ENCODE measurements at regions not wholly inside any gene's neighbourhood (a gene's known extent, or its start where the extent isn't known, plus 50 kb on each side); places are given as distances from the start of the nearest gene placed in this dataset.
"Not testable (repeated sequence)": the region's sequence is repeated elsewhere in the genome, so short reads cannot be mapped to it uniquely, and the experiment has no call there.

- no peaks in the 10 kb centered on the region for H3K36me3 Mint-ChIP-seq
- H3K27ac Mint-ChIP-seq, result no peak overlapping the region
- peaks cover 7% of the 10 kb centered on the region for H3K4me1 Mint-ChIP-seq (ENCODE audit: unreplicated experiment)
- no peak for TF ChIP-seq CTCF (conservative IDR thresholded peaks at IDR 0.05)
- no peaks in the 10 kb centered on the region for H3K9me3 Mint-ChIP-seq
- no peak for DNase-seq (ENCODE audit: extremely low spot score, unreplicated experiment)
- peak overlapping the region; percentile 81 for H3K4me3 Mint-ChIP-seq
- H3K27me3 Mint-ChIP-seq, result peaks cover 55% of the 10 kb centered on the region
Measured at GRCh38 chr3:126288314-126288713, 68.9 kb downstream of the KLF15 start.

GRCh38 chr3:126287536-126288241, 69.5 kb downstream of the KLF15 start:
- H3K36me3 Mint-ChIP-seq, result no peaks in the 10 kb centered on the region

DNA sequence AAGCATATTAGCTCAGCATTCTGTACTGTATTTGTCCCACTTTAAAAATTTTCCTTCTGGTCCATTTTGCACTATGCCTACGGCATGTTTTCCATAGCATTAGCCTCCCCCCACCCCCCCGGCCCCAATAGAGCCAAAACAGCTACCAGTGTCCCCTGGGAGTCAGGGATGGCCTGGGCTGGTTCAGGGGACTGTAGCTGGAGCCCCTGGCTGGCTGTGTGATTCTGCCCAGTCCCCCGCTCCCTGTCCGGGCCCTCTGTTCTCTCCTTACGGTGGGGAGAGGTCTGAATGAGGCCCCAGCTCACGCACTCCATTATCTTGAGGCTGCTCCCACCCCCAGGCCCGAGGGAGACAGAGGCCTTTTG, 70.1 kb downstream of the KLF15 start:
- H3K4me3 Mint-ChIP-seq, result peak overlapping the region; percentile 81
- peaks cover 48% of the 10 kb centered on the region for H3K27me3 Mint-ChIP-seq
- H3K36me3 Mint-ChIP-seq, result no peaks in the 10 kb centered on the region
- H3K4me1 Mint-ChIP-seq (ENCODE audit: unreplicated experiment), result peaks cover 7% of the 10 kb centered on the region
- no peak overlapping the region for H3K27ac Mint-ChIP-seq
- H3K9me3 Mint-ChIP-seq, result no peaks in the 10 kb centered on the region
- no peak for DNase-seq (ENCODE audit: extremely low spot score, unreplicated experiment)
- no peak for TF ChIP-seq CTCF (conservative IDR thresholded peaks at IDR 0.05)

More at GRCh38 chr3:126287536-126288241, 69.5 kb downstream of the KLF15 start:
- H3K27me3 Mint-ChIP-seq, result peaks cover 53% of the 10 kb centered on the region
- no peaks in the 10 kb centered on the region for H3K9me3 Mint-ChIP-seq
- DNase-seq (ENCODE audit: extremely low spot score, unreplicated experiment), result no peak
- peak overlapping the region; percentile 81 for H3K4me3 Mint-ChIP-seq
- peaks cover 7% of the 10 kb centered on the region for H3K4me1 Mint-ChIP-seq (ENCODE audit: unreplicated experiment)
- H3K27ac Mint-ChIP-seq, result no peak overlapping the region
- TF ChIP-seq CTCF (conservative IDR thresholded peaks at IDR 0.05), result no peak

DNA sequence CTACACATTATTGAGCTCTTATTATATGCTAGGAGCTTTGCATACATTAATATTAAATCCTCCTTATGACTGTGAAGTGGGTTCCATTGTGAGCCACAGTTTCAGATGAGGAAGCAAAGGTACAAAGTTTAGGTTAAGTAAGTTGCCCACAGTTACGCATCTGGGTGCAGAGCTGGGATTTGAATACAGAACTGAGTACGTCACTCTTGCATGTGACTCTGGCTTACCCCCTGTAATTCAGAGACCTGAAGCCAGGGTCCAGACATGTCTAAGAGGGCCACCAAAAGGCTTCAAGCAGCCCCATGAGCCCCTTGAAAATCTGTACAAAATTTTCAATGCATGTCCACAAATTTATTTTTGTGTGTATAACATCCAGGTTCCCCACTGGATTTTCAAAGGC, 71.8 kb downstream of the KLF15 start:
- no peak overlapping the region for H3K4me3 Mint-ChIP-seq
- DNase-seq (ENCODE audit: extremely low spot score, unreplicated experiment), result no peak
- H3K27me3 Mint-ChIP-seq, result peaks cover 32% of the 10 kb centered on the region
- no peaks in the 10 kb centered on the region for H3K36me3 Mint-ChIP-seq
- H3K4me1 Mint-ChIP-seq (ENCODE audit: unreplicated experiment), result peaks cover 7% of the 10 kb centered on the region
- no peaks in the 10 kb centered on the region for H3K9me3 Mint-ChIP-seq
- no peak overlapping the region for H3K27ac Mint-ChIP-seq
- no peak for TF ChIP-seq CTCF (conservative IDR thresholded peaks at IDR 0.05)

- Mint-ChIP-seq H3K27ac (no peak overlapping the region), H3K27me3 (peaks cover 22% of the 10 kb centered on the region), H3K4me3 (no peak overlapping the region), H3K9me3 (no peaks in the 10 kb centered on the region), H3K4me1 (ENCODE audit: unreplicated experiment) (peaks cover 7% of the 10 kb centered on the region), H3K36me3 (no peaks in the 10 kb centered on the region)
- DNase-seq (ENCODE audit: extremely low spot score, unreplicated experiment), result no peak
- no peak for TF ChIP-seq CTCF (conservative IDR thresholded peaks at IDR 0.05)
Measured at GRCh38 chr3:126284258-126284904, 72.8 kb downstream of the KLF15 start.

- DNase-seq (ENCODE audit: extremely low spot score, unreplicated experiment); H3K27ac Mint-ChIP-seq; H3K9me3 Mint-ChIP-seq; H3K4me3 Mint-ChIP-seq; H3K4me1 Mint-ChIP-seq (ENCODE audit: unreplicated experiment); H3K36me3 Mint-ChIP-seq: not testable (repeated sequence)
- H3K27me3 Mint-ChIP-seq, result peaks cover 14% of the 10 kb centered on the region
Measured at GRCh38 chr3:126283651-126284050, 73.6 kb downstream of the KLF15 start.
